ENCODE measurements at regions not wholly inside any gene's neighbourhood (a gene's known extent, or its start where the extent isn't known, plus 50 kb on each side); places are given as distances from the start of the nearest gene placed in this dataset.

GRCh38 chr12:41968599-41968998 lies 176.1 kb downstream of the GXYLT1 start:
- TF ChIP-seq CTCF (IDR thresholded peaks at IDR 0.05; ENCODE audit: low read depth, low read length, poor library complexity, severe bottlenecking) (no peak), EZH2phosphoT487 (IDR thresholded peaks at IDR 0.05; ENCODE audit: borderline replicate concordance, low read length) (no peak)

Data from DOHH2 (cell line).